ENCODE measurements at regions not wholly inside any gene's neighbourhood (a gene's known extent, or its start where the extent isn't known, plus 50 kb on each side); places are given as distances from the start of the nearest gene placed in this dataset.

DNA sequence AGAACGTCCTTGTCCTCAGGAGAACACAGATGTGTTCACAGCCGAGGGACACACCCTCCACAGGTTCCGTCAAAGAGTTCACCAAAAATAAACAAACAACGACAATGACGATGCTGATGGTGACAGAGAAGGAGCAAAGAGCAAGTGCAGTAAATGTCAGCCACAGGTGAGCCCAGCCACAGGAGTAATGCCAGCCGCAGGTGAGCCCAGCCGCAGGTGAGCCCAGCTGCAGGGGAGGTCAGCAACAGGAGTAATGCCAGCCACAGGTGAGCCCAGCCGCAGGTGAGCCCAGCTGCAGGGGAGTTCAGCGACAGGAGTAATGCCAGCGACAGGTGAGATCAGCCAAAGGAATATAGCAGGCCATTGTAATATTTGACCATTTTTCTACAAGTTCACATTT, 315.2 kb downstream of the FOXL1 start:
- 79% methylated on average over 9 of the region's 10 CpGs for WGBS (ENCODE audit: insufficient coverage)
- H3K27me3 Mint-ChIP-seq = peaks cover 8% of the 10 kb centered on the region in 2 donors
- H3K4me1 Mint-ChIP-seq = no peaks in the 10 kb centered on the region
- Histone ChIP-seq H3K9me3 (no peaks in the 10 kb centered on the region), H3K4me3 (ENCODE audit: control insufficient read depth in 1 of 2, extremely low read depth in 1 of 2, low read length in 1 of 2) (no peak overlapping the region), H3K27me3 (replicated peaks in 1 of 2; ENCODE audit: control insufficient read depth in 2 of 2, extremely low read depth in 1 of 2, insufficient read depth in 2 of 2, low read length in 1 of 2) (peaks cover 0 to 23% of the 10 kb centered on the region in 2 experiments), H3K4me1 (ENCODE audit: control insufficient read depth in 1 of 2, extremely low read depth in 1 of 2, insufficient read depth in 2 of 2, low read length in 2 of 2) (no peaks in the 10 kb centered on the region), H3K27ac (ENCODE audit: low read length) (no peak overlapping the region), H3K36me3 (ENCODE audit: control insufficient read depth in 2 of 2, extremely low read depth in 1 of 2, insufficient read depth in 1 of 2, low read length in 1 of 2) (no peaks in the 10 kb centered on the region)
- H3K4me3 Mint-ChIP-seq = no peak overlapping the region
- peaks cover 0 to 8% (median 0%) of the 10 kb centered on the region in 3 donors for H3K9me3 Mint-ChIP-seq
- CTCF ChIA-PET = no interaction called here
- DNase-seq (no peak), ATAC-seq (replicated peaks in 1 of 4) (no peak)
- POLR2A ChIA-PET = no interaction called here
- H3K27ac Mint-ChIP-seq = no peak overlapping the region
- H3K36me3 Mint-ChIP-seq = no peaks in the 10 kb centered on the region

DNA sequence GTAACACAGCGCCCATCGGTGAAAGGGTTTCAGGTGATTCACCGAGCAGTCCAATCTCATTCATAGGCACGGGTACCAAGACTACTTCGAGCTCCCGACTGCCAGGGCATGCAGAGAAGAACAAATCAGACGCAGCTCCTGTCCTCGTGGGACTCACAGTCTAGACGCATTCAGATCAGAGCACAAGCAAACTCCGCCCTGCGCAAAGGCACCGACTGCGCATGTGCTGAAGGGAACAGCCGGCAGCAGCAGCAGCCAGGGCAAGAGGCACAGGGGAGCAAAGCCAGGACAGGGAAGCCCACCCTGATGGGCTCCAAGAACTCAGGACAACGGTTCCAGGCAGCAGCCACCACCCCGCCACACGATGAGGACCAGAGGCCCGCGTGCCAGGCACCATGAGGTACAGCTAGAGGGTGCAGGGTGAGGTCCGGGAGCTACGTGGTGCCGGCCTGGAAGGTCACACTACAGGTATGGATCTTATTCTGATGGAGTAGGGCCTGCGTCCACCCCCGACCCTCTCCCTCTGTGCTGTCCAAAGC, 315.7 kb downstream of the FOXL1 start:
- Mint-ChIP-seq H3K36me3 (no peaks in the 10 kb centered on the region), H3K27ac (no peak overlapping the region), H3K27me3 (peaks cover 8% of the 10 kb centered on the region in 2 donors), H3K4me3 (no peak overlapping the region), H3K9me3 (peaks cover 0 to 4% (median 0%) of the 10 kb centered on the region in 3 donors), H3K4me1 (no peaks in the 10 kb centered on the region)
- ChIA-PET CTCF (interaction anchor here in 1 of 2 donors (0.5 kb wide), 1 partner anchor 280 kb away, joined by 4 read pairs; no protein-coding TSS in a partner anchor), POLR2A (no interaction called here)
- Histone ChIP-seq H3K36me3 (ENCODE audit: control insufficient read depth in 2 of 2, extremely low read depth in 1 of 2, insufficient read depth in 1 of 2, low read length in 1 of 2) (no peaks in the 10 kb centered on the region), H3K4me3 (ENCODE audit: control insufficient read depth in 1 of 2, extremely low read depth in 1 of 2, low read length in 1 of 2) (no peak overlapping the region), H3K27me3 (replicated peaks in 1 of 2; ENCODE audit: control insufficient read depth in 2 of 2, extremely low read depth in 1 of 2, insufficient read depth in 2 of 2, low read length in 1 of 2) (peaks cover 0 to 23% of the 10 kb centered on the region in 2 experiments), H3K4me1 (ENCODE audit: control insufficient read depth in 1 of 2, extremely low read depth in 1 of 2, insufficient read depth in 2 of 2, low read length in 2 of 2) (no peaks in the 10 kb centered on the region), H3K27ac (ENCODE audit: low read length) (no peak overlapping the region), H3K9me3 (no peaks in the 10 kb centered on the region)
- DNase-seq (no peak), ATAC-seq (replicated peaks in 1 of 4) (no peak)
- 88% methylated on average over 19 of the region's 24 CpGs for WGBS (ENCODE audit: insufficient coverage)

GRCh38 chr16:86894925-86895324, 316.6 kb downstream of the FOXL1 start:
- H3K9me3 ChIP-seq = no peaks in the 10 kb centered on the region
- Mint-ChIP-seq H3K4me3 (no peak overlapping the region), H3K27me3 (peaks cover 8% of the 10 kb centered on the region in 2 donors), H3K4me1 (no peaks in the 10 kb centered on the region), H3K27ac (no peak overlapping the region), H3K36me3 (no peaks in the 10 kb centered on the region), H3K9me3 (peaks cover 0 to 4% (median 0%) of the 10 kb centered on the region in 3 donors)
- no peaks in the 10 kb centered on the region for H3K4me1 ChIP-seq (ENCODE audit: control insufficient read depth in 1 of 2, extremely low read depth in 1 of 2, insufficient read depth in 2 of 2, low read length in 2 of 2)
- ATAC-seq (replicated peaks in 1 of 4) = no peak
- ChIA-PET POLR2A (no interaction called here), CTCF (no interaction called here)
- no peak for DNase-seq
- H3K27me3 ChIP-seq (replicated peaks in 1 of 2; ENCODE audit: control insufficient read depth in 2 of 2, extremely low read depth in 1 of 2, insufficient read depth in 2 of 2, low read length in 1 of 2) = peaks cover 0 to 23% of the 10 kb centered on the region in 2 experiments
- H3K36me3 ChIP-seq (ENCODE audit: control insufficient read depth in 2 of 2, extremely low read depth in 1 of 2, insufficient read depth in 1 of 2, low read length in 1 of 2) = no peaks in the 10 kb centered on the region
- WGBS (ENCODE audit: insufficient coverage) = 81% methylated on average over 14 of the region's 15 CpGs
- H3K4me3 ChIP-seq (ENCODE audit: control insufficient read depth in 1 of 2, extremely low read depth in 1 of 2, low read length in 1 of 2) = no peak overlapping the region
- H3K27ac ChIP-seq (ENCODE audit: low read length) = no peak overlapping the region

DNA sequence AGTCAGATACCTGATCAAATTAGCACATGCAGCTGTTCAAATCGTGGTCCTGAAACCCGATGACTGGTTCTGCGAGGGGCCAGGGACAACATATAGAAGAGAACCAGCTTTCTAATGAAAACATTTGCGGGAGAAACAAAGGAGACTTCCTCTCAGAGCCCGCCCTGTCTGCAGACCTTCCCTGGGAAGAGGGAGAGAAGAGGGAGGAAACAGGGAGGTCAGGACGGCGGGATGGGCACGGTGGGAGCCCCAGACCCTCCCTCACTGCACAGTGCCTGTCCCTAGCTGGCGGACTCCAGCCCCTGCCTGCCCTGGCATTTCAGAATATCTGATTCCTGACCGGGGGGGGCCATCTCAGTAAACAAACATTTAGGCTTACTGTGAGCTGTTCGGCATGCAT, 317.3 kb downstream of the FOXL1 start:
- Histone ChIP-seq H3K27me3 (replicated peaks in 1 of 2; ENCODE audit: control insufficient read depth in 2 of 2, extremely low read depth in 1 of 2, insufficient read depth in 2 of 2, low read length in 1 of 2) (peaks cover 0 to 23% of the 10 kb centered on the region in 2 experiments), H3K27ac (ENCODE audit: low read length) (no peak overlapping the region), H3K9me3 (no peaks in the 10 kb centered on the region), H3K4me1 (ENCODE audit: control insufficient read depth in 1 of 2, extremely low read depth in 1 of 2, insufficient read depth in 2 of 2, low read length in 2 of 2) (no peaks in the 10 kb centered on the region), H3K4me3 (ENCODE audit: control insufficient read depth in 1 of 2, extremely low read depth in 1 of 2, low read length in 1 of 2) (no peak overlapping the region), H3K36me3 (ENCODE audit: control insufficient read depth in 2 of 2, extremely low read depth in 1 of 2, insufficient read depth in 1 of 2, low read length in 1 of 2) (no peaks in the 10 kb centered on the region)
- ChIA-PET POLR2A (no interaction called here), CTCF (no interaction called here)
- Mint-ChIP-seq H3K27me3 (peaks cover 5 to 8% of the 10 kb centered on the region in 2 donors), H3K36me3 (no peaks in the 10 kb centered on the region), H3K4me3 (no peak overlapping the region), H3K4me1 (no peaks in the 10 kb centered on the region), H3K9me3 (peaks cover 0 to under 1% (median 0%) of the 10 kb centered on the region in 3 donors), H3K27ac (no peak overlapping the region)
- WGBS (ENCODE audit: insufficient coverage) = 36% methylated on average over 7 of the region's 11 CpGs
- no peak for DNase-seq
- no peak for ATAC-seq (replicated peaks in 1 of 4)

DNA sequence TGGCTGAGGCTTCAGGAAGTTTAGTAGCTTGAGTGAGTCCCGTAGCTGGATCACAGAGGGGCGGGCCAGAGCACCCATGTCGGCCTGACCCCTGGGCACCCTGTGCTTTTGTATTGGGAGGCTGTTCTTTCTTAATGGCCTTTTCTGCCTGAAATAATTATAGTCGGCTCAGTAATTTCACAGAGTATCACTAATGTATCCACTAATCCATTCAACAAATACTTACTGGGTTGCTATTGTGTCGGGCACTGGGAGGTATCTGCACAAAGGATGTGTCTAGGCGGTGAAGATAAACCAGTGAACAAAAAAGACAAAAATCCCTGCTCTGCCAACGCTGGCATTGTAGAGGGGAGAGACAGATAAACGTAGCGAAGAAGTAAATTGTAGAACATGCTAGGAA, 318.6 kb downstream of the FOXL1 start:
- POLR2A ChIA-PET = no interaction called here
- ATAC-seq (replicated peaks in 1 of 4) (no peak), DNase-seq (no peak)
- Mint-ChIP-seq H3K4me1 (no peaks in the 10 kb centered on the region), H3K4me3 (no peak overlapping the region), H3K36me3 (no peaks in the 10 kb centered on the region), H3K27me3 (peaks cover 4 to 8% of the 10 kb centered on the region in 2 donors), H3K9me3 (peaks cover 0 to 4% (median 0%) of the 10 kb centered on the region in 3 donors), H3K27ac (no peak overlapping the region)
- Histone ChIP-seq H3K27me3 (replicated peaks in 1 of 2; ENCODE audit: control insufficient read depth in 2 of 2, extremely low read depth in 1 of 2, insufficient read depth in 2 of 2, low read length in 1 of 2) (peaks cover 0 to 20% of the 10 kb centered on the region in 2 experiments), H3K36me3 (ENCODE audit: control insufficient read depth in 2 of 2, extremely low read depth in 1 of 2, insufficient read depth in 1 of 2, low read length in 1 of 2) (no peaks in the 10 kb centered on the region), H3K9me3 (no peaks in the 10 kb centered on the region), H3K4me1 (ENCODE audit: control insufficient read depth in 1 of 2, extremely low read depth in 1 of 2, insufficient read depth in 2 of 2, low read length in 2 of 2) (no peaks in the 10 kb centered on the region), H3K27ac (ENCODE audit: low read length) (no peak overlapping the region), H3K4me3 (ENCODE audit: control insufficient read depth in 1 of 2, extremely low read depth in 1 of 2, low read length in 1 of 2) (no peak overlapping the region)
- CTCF ChIA-PET = no interaction called here
- 94% methylated on average over 4 of the region's 9 CpGs for WGBS (ENCODE audit: insufficient coverage)

GRCh38 chr16:86897486-86897885, 319.1 kb downstream of the FOXL1 start:
- POLR2A ChIA-PET = no interaction called here
- Histone ChIP-seq H3K4me1 (ENCODE audit: control insufficient read depth in 1 of 2, extremely low read depth in 1 of 2, insufficient read depth in 2 of 2, low read length in 2 of 2) (no peaks in the 10 kb centered on the region), H3K27me3 (replicated peaks in 1 of 2; ENCODE audit: control insufficient read depth in 2 of 2, extremely low read depth in 1 of 2, insufficient read depth in 2 of 2, low read length in 1 of 2) (peaks cover 0 to 20% of the 10 kb centered on the region in 2 experiments), H3K9me3 (no peaks in the 10 kb centered on the region), H3K27ac (ENCODE audit: low read length) (no peak overlapping the region), H3K36me3 (ENCODE audit: control insufficient read depth in 2 of 2, extremely low read depth in 1 of 2, insufficient read depth in 1 of 2, low read length in 1 of 2) (no peaks in the 10 kb centered on the region), H3K4me3 (ENCODE audit: control insufficient read depth in 1 of 2, extremely low read depth in 1 of 2, low read length in 1 of 2) (no peak overlapping the region)
- no peak for DNase-seq
- Mint-ChIP-seq H3K4me1 (no peaks in the 10 kb centered on the region), H3K27me3 (peaks cover 4 to 8% of the 10 kb centered on the region in 2 donors), H3K9me3 (peaks cover 0 to 4% (median 0%) of the 10 kb centered on the region in 3 donors), H3K4me3 (no peak overlapping the region), H3K27ac (no peak overlapping the region), H3K36me3 (no peaks in the 10 kb centered on the region)
- ATAC-seq (replicated peaks in 1 of 4) = no peak
- 84% methylated on average over 7 of the region's 11 CpGs for WGBS (ENCODE audit: insufficient coverage)
- CTCF ChIA-PET = no interaction called here

GRCh38 chr16:86898386-86898785, 320.0 kb downstream of the FOXL1 start:
- no peak overlapping the region for H3K27ac ChIP-seq (ENCODE audit: low read length)
- no peak overlapping the region for H3K4me3 ChIP-seq (ENCODE audit: control insufficient read depth in 1 of 2, extremely low read depth in 1 of 2, low read length in 1 of 2)
- Mint-ChIP-seq H3K4me1 (no peaks in the 10 kb centered on the region), H3K27me3 (peaks cover 4 to 5% of the 10 kb centered on the region in 2 donors), H3K36me3 (no peaks in the 10 kb centered on the region), H3K27ac (no peak overlapping the region), H3K9me3 (peaks cover 0 to 4% (median 0%) of the 10 kb centered on the region in 3 donors), H3K4me3 (no peak overlapping the region)
- ATAC-seq (replicated peaks in 1 of 4) = no peak
- CTCF ChIA-PET = no interaction called here
- POLR2A ChIA-PET = no interaction called here
- 60% methylated on average over 1 of the region's 5 CpGs for WGBS (ENCODE audit: insufficient coverage)
- no peaks in the 10 kb centered on the region for H3K9me3 ChIP-seq
- H3K36me3 ChIP-seq (ENCODE audit: control insufficient read depth in 2 of 2, extremely low read depth in 1 of 2, insufficient read depth in 1 of 2, low read length in 1 of 2) = no peaks in the 10 kb centered on the region
- no peak for DNase-seq
- H3K27me3 ChIP-seq (replicated peaks in 1 of 2; ENCODE audit: control insufficient read depth in 2 of 2, extremely low read depth in 1 of 2, insufficient read depth in 2 of 2, low read length in 1 of 2) = peaks cover 0 to 18% of the 10 kb centered on the region in 2 experiments
- H3K4me1 ChIP-seq (ENCODE audit: control insufficient read depth in 1 of 2, extremely low read depth in 1 of 2, insufficient read depth in 2 of 2, low read length in 2 of 2) = no peaks in the 10 kb centered on the region

Measured in T-cell (primary cell).